Right lobe of liver (tissue), 4 donors: ENCODE measurements at regions not wholly inside any gene's neighbourhood (a gene's known extent, or its start where the extent isn't known, plus 50 kb on each side); places are given as distances from the start of the nearest gene placed in this dataset.

Source experiments
- POLR2A ChIP-seq: fragments of 450-650 bp; IDR thresholded peaks from one replicate; pipeline ENCODE4 v1.6.1; 2017; ENCODE audit warnings: antibody characterized with exemption, mild to moderate bottlenecking
- TF ChIP-seq, protein P1 (sequence below), 4 donors: fragments of 200-600 bp in 3 of 4; fragments of 450-650 bp in 1 of 4; IDR thresholded peaks; one replicate each; pipeline versions ENCODE4 v1.5.1 to v1.8.0; 2016 to 2022; ENCODE audit warnings: antibody characterized with exemption in 4 of 4, mild to moderate bottlenecking in 2 of 4
- donor health status: DM: no; HTN: no; CAD: no.
- donor health status: DM: no; HTN: no; CAD: no.
- donor health status: DM: no; HTN: yes; CAD: no.

DNA sequence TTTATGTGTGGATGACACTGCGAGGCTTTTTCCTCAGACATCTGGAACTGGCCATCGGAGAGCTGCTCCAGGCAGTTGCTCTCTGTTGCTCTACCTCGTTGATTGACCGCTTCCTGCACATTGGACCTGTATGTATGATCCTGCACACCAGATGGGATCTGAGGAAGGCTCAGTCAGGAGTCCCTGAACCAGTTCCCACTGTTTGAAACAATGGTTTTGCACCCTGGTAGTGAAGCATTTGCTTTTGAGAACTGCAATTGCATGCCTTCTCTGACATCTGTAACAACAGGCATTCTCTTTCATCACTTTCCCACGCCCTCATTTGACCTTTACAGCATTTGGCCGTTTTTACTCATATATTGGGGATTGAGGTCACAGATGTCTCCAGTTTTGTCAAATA, 61.1 kb upstream of the NPAS1 start:
- no peak for TF ChIP-seq POLR2A
- TF ChIP-seq, protein P1, sequence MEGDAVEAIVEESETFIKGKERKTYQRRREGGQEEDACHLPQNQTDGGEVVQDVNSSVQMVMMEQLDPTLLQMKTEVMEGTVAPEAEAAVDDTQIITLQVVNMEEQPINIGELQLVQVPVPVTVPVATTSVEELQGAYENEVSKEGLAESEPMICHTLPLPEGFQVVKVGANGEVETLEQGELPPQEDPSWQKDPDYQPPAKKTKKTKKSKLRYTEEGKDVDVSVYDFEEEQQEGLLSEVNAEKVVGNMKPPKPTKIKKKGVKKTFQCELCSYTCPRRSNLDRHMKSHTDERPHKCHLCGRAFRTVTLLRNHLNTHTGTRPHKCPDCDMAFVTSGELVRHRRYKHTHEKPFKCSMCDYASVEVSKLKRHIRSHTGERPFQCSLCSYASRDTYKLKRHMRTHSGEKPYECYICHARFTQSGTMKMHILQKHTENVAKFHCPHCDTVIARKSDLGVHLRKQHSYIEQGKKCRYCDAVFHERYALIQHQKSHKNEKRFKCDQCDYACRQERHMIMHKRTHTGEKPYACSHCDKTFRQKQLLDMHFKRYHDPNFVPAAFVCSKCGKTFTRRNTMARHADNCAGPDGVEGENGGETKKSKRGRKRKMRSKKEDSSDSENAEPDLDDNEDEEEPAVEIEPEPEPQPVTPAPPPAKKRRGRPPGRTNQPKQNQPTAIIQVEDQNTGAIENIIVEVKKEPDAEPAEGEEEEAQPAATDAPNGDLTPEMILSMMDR (IDR thresholded peaks at IDR 0.05): no peak
